Caco-2 (cell line): ENCODE measurements at regions not wholly inside any gene's neighbourhood (a gene's known extent, or its start where the extent isn't known, plus 50 kb on each side); places are given as distances from the start of the nearest gene placed in this dataset.

ENCODE experiments used
- BruUV-seq: library from RNA; stranded (reverse); fragments of 400-500 nt; replicated peaks from 2 replicates; lab custom pipeline; 2021; lab: Mats Ljungman, UMichigan
- CTCF ChIA-PET: fragments of 300-600 bp; sonication (Branson Sonifier 250); formaldehyde crosslinking; loops from one replicate; lab custom pipeline; 2022; ENCODE audit warnings: antibody characterized with exemption; lab: Charles Lee
- POLR2A ChIA-PET: fragments of 300-600 bp; sonication (Branson Sonifier 250); formaldehyde crosslinking; loops from one replicate; lab custom pipeline; 2022; ENCODE audit warnings: antibody characterized with exemption; lab: Charles Lee
- DNase-seq, 2 experiments: peaks; one replicate each; pipeline versions ENCODE4 v3.0.0 to v3.0.0-alpha.2; 2020 to 2022
- H3K27me3 ChIP-seq: replicated peaks from 2 replicates; pipeline ENCODE4 v1.6.0; 2011; ENCODE audit warnings: low read length; ENCODE audit not compliant: control insufficient read depth, insufficient read depth
- H3K36me3 ChIP-seq: 2 replicates; pipeline ENCODE4 v1.5.1; 2011; ENCODE audit warnings: low read length; ENCODE audit not compliant: control insufficient read depth, insufficient read depth
- H3K4me1 ChIP-seq: fragments of 250-450 bp; sonication (Bioruptor Pico); 2 replicates; pipeline ENCODE4 v1.5.1; 2020; ENCODE audit warnings: mild to moderate bottlenecking
- H3K4me3 ChIP-seq: 2 replicates; pipeline ENCODE4 v1.5.1; 2011; ENCODE audit warnings: low read depth, mild to moderate bottlenecking, control low read depth, low read length
- H3K9me3 ChIP-seq: fragments of 250-450 bp; sonication (Bioruptor Pico); 2 replicates; pipeline ENCODE4 v1.5.1; 2020; ENCODE audit warnings: mild to moderate bottlenecking, moderate library complexity
- H3K27ac Mint-ChIP-seq: one replicate; pipeline ENCODE4 v1.8.0; 2022; ENCODE audit warnings: mixed read lengths; ENCODE audit not compliant: unreplicated experiment
- H3K27me3 Mint-ChIP-seq: one replicate; pipeline ENCODE4 v1.8.0; 2022; ENCODE audit warnings: mixed read lengths; ENCODE audit not compliant: insufficient read depth, unreplicated experiment
- H3K36me3 Mint-ChIP-seq: one replicate; pipeline ENCODE4 v1.8.0; 2022; ENCODE audit warnings: mild to moderate bottlenecking, mixed read lengths; ENCODE audit not compliant: insufficient read depth, unreplicated experiment
- H3K4me1 Mint-ChIP-seq: one replicate; pipeline ENCODE4 v1.8.0; 2022; ENCODE audit warnings: low read depth, mixed read lengths; ENCODE audit not compliant: unreplicated experiment
- H3K4me3 Mint-ChIP-seq: one replicate; pipeline ENCODE4 v1.8.0; 2022; ENCODE audit warnings: mild to moderate bottlenecking, moderate library complexity, mixed read lengths; ENCODE audit not compliant: unreplicated experiment
- H3K9me3 Mint-ChIP-seq: one replicate; pipeline ENCODE4 v1.8.0; 2022; ENCODE audit warnings: mixed read lengths; ENCODE audit not compliant: unreplicated experiment
- intact Hi-C: fragments of 100-400 bp; cut with micrococcal nuclease; formaldehyde crosslinking; loops from one replicate; pipeline ENCODE4 v1.10.0; 2022; ENCODE audit not compliant: unreplicated experiment
- TF ChIP-seq, protein P1 (sequence below), 2 experiments: fragments of 200-600 bp in 1 of 2; IDR thresholded peaks; 1 replicate in 1 of 2; 2 replicates in 1 of 2; pipeline versions ENCODE4 v1.5.1 to v1.8.0; 2011 to 2022; ENCODE audit warnings: antibody characterized with exemption in 1 of 2, control low read depth in 1 of 2, inconsistent platforms in 1 of 2, low read depth in 1 of 2, low read length in 1 of 2, mild to moderate bottlenecking in 1 of 2, moderate library complexity in 1 of 2; ENCODE audit not compliant: insufficient read depth in 1 of 2, severe bottlenecking in 1 of 2, unreplicated experiment in 1 of 2

GRCh38 chr14:34120185-34120977 lies 169.5 kb upstream of the EGLN3 start:
- H3K27me3 Mint-ChIP-seq, result no peaks in the 10 kb centered on the region
- CTCF ChIA-PET, result no interaction called here

DNA sequence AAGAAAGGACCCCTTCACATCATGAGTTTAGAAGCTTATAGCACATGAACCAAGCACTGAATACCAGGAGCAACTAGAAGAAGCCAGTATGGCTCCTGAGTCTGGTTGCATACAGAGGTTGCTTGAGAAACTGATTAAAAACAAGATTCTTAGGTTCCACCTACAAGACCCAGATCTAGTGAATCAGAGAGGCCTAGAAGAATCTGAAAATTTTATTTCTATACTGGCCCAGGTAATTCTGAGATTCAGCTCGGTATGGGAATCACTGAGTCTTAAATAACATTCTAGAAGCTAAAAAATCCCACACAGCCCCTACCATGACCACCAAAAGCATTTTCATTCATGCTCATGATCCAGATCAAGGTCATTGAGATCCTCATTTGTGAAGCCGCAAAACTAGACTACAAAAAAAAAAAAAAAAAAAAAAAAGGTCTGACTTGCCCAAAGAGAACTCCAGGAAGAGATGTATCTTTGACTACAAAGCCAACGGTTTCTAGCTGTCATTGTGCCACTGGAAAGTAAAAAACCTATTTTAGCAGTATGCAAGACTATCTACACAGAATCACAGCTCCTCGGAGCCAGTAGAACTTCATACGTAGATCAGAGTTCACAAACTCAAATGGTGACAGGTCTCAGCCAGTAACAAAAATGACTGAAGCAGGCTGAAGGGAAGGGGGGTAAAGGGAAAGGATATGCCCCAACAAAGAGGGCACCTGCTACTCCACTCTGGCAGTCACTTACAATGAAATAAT lies 168.4 kb upstream of the EGLN3 start:
- Histone ChIP-seq H3K27me3 (no peaks in the 10 kb centered on the region), H3K36me3 (no peaks in the 10 kb centered on the region), H3K4me3 (no peak overlapping the region), H3K4me1 (no peaks in the 10 kb centered on the region; the same call in 1 of the 2 replicates), H3K9me3 (no peaks in the 10 kb centered on the region)
- H3K4me1 Mint-ChIP-seq, result peaks cover 13% of the 10 kb centered on the region
- no peaks in the 10 kb centered on the region for H3K27me3 Mint-ChIP-seq
- CTCF ChIA-PET, result no interaction called here
- H3K4me3 Mint-ChIP-seq, result no peak overlapping the region
- no TSS peak for BruUV-seq
- no peaks in the 10 kb centered on the region for H3K9me3 Mint-ChIP-seq
- POLR2A ChIA-PET, result no interaction called here
- TF ChIP-seq, protein P1, sequence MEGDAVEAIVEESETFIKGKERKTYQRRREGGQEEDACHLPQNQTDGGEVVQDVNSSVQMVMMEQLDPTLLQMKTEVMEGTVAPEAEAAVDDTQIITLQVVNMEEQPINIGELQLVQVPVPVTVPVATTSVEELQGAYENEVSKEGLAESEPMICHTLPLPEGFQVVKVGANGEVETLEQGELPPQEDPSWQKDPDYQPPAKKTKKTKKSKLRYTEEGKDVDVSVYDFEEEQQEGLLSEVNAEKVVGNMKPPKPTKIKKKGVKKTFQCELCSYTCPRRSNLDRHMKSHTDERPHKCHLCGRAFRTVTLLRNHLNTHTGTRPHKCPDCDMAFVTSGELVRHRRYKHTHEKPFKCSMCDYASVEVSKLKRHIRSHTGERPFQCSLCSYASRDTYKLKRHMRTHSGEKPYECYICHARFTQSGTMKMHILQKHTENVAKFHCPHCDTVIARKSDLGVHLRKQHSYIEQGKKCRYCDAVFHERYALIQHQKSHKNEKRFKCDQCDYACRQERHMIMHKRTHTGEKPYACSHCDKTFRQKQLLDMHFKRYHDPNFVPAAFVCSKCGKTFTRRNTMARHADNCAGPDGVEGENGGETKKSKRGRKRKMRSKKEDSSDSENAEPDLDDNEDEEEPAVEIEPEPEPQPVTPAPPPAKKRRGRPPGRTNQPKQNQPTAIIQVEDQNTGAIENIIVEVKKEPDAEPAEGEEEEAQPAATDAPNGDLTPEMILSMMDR (IDR thresholded peaks at IDR 0.05; ENCODE audit: insufficient read depth in 1 of 2, low read depth in 1 of 2, low read length in 1 of 2, severe bottlenecking in 1 of 2, unreplicated experiment in 1 of 2), result no peak
- intact Hi-C loops, result no loop called here
- DNase-seq, result no peak
- no peak overlapping the region for H3K27ac Mint-ChIP-seq
- H3K36me3 Mint-ChIP-seq, result no peaks in the 10 kb centered on the region

More at GRCh38 chr14:34120185-34120977, 169.5 kb upstream of the EGLN3 start:
- Histone ChIP-seq H3K9me3 (no peaks in the 10 kb centered on the region), H3K4me3 (no peak overlapping the region), H3K36me3 (no peaks in the 10 kb centered on the region), H3K27me3 (no peaks in the 10 kb centered on the region), H3K4me1 (peaks cover 8% of the 10 kb centered on the region)
- H3K27ac Mint-ChIP-seq, result no peak overlapping the region
- peaks cover 11% of the 10 kb centered on the region for H3K4me1 Mint-ChIP-seq
- POLR2A ChIA-PET, result no interaction called here
- no TSS peak for BruUV-seq
- no peak for DNase-seq
- intact Hi-C loops, result no loop called here
- TF ChIP-seq, protein P1 (IDR thresholded peaks at IDR 0.05; ENCODE audit: insufficient read depth in 1 of 2, low read depth in 1 of 2, low read length in 1 of 2, severe bottlenecking in 1 of 2, unreplicated experiment in 1 of 2), result no peak
- no peak overlapping the region for H3K4me3 Mint-ChIP-seq
- no peaks in the 10 kb centered on the region for H3K36me3 Mint-ChIP-seq
- no peaks in the 10 kb centered on the region for H3K9me3 Mint-ChIP-seq

DNA sequence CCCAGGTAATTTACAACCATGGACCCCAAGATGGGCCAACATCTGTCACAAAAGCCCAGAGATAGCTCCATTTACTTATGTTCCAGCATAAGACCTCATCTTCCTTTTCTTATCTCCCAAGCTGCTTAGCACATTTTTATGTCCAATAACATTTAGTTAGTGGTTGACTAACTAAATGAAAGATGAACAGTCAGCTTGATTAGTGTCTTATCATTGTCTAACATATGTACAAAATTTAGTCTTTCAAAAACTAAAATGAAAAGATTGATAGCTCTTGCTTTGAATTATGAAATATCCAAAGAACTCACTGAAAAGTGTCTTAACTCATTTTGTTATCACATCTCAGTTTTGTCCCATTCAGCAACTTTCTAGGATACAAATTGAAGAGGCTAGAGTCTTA lies 163.1 kb upstream of the EGLN3 start:
- Mint-ChIP-seq H3K36me3 (peaks cover 4% of the 10 kb centered on the region), H3K27me3 (no peaks in the 10 kb centered on the region), H3K4me1 (peaks cover 43% of the 10 kb centered on the region), H3K9me3 (no peaks in the 10 kb centered on the region), H3K4me3 (peak overlapping the region; percentile 61), H3K27ac (peak overlapping the region; percentile 48)
- Histone ChIP-seq H3K4me1 (peaks cover 32% of the 10 kb centered on the region), H3K36me3 (no peaks in the 10 kb centered on the region), H3K27me3 (no peaks in the 10 kb centered on the region), H3K4me3 (no peak overlapping the region), H3K9me3 (no peaks in the 10 kb centered on the region)
- TF ChIP-seq, protein P1 (IDR thresholded peaks at IDR 0.05; ENCODE audit: insufficient read depth in 1 of 2, low read depth in 1 of 2, low read length in 1 of 2, severe bottlenecking in 1 of 2, unreplicated experiment in 1 of 2), result no peak
- intact Hi-C loops, result loop anchor here (1.0 kb wide), 1 partner anchor 11 kb away; no protein-coding TSS in a partner anchor
- no TSS peak for BruUV-seq
- DNase-seq, result no peak
- ChIA-PET POLR2A (interaction anchor here (0.5 to 1.3 kb wide), 2 partner anchors 118 to 183 kb away, joined by 3 read pairs; no protein-coding TSS in a partner anchor), CTCF (interaction anchor here (1.0 to 1.3 kb wide), 2 partner anchors 13 to 15 kb away, joined by 4 to 7 read pairs; no protein-coding TSS in a partner anchor)
